NT2/D1 (cell line): ENCODE measurements at regions not wholly inside any gene's neighbourhood (a gene's known extent, or its start where the extent isn't known, plus 50 kb on each side); places are given as distances from the start of the nearest gene placed in this dataset.

ENCODE experiments used
- SUZ12 ChIP-seq: IDR thresholded peaks from 2 replicates; pipeline ENCODE4 v1.6.1; 2011; ENCODE audit not compliant: insufficient read length, insufficient read depth; ENCODE audit errors: extremely low read depth
- YY1 ChIP-seq: IDR thresholded peaks from 2 replicates; pipeline ENCODE4 v1.6.1; 2011; ENCODE audit not compliant: insufficient read length, insufficient read depth

DNA sequence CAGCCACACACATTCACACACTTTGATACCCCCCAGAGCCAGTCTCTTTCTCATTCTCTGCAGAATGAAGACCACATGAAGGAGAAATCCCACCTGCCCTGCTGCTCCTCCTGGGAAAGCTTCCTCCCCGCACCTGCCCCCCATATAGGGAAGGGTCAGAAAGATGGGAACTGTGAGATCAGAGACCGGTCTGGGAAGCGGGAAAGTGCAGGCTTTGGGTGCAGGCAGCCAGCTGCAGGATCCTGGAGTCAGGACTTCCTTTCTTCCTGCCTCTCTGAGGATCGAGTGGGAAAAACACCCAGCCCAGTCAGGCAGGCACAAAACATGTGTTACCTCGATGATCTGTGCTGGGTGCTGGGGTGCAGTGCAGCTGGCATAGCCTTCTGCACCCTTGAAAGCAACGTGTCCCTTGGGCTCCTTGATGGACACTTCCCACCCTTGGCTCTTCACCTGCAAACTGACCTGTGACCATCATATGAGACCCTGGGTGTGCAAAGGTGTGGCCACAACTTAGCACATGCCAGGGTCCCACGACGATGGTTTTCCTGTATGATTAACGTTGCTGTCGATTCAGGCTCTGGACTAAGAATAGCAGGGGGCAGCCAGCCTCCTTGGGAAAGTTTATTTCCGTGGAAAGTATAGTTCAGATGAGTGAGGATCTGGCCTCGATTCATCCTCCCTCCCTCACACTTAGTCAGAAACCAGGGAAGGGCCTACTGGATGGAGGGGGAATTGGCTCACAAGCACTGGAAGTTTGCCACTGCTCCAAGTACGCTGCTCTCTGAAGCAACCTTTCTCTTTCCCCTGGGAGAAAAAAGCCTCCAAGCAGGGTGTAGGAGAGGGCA, 105.4 kb upstream of the MED13L start:
- TF ChIP-seq YY1 (no peak), SUZ12 (no peak)
